NB4 (cell line): ENCODE measurements at regions not wholly inside any gene's neighbourhood (a gene's known extent, or its start where the extent isn't known, plus 50 kb on each side); places are given as distances from the start of the nearest gene placed in this dataset.

ENCODE experiments used
- POLR2A ChIP-seq: IDR thresholded peaks from 2 replicates; pipeline ENCODE4 v1.6.1; 2011; ENCODE audit warnings: mild to moderate bottlenecking; ENCODE audit not compliant: insufficient read length; ENCODE audit errors: extremely low read depth
- TF ChIP-seq, protein P1 (sequence below): IDR thresholded peaks from one replicate; pipeline ENCODE4 v1.5.1; 2012; ENCODE audit warnings: low read depth, low read length

DNA sequence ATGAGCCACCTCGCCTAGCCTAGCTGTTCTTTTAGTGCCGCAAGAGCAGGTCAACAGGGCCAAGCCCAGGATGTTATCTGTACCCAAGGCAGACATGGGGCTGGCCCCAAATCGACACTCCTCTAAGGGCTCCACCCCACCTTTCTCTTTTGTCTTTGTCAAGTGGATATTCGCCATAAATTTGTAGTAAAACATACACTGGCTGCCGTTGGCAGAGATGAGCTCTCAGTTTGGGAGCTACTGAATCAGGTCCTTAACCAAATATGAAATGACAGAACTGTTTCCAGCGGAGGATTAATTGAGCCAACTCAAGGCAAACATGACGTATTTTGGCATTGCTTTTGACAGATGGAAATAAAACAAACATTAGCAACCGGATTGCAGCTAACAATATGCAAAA, 556.9 kb upstream of the CDH5 start:
- TF ChIP-seq, protein P1, sequence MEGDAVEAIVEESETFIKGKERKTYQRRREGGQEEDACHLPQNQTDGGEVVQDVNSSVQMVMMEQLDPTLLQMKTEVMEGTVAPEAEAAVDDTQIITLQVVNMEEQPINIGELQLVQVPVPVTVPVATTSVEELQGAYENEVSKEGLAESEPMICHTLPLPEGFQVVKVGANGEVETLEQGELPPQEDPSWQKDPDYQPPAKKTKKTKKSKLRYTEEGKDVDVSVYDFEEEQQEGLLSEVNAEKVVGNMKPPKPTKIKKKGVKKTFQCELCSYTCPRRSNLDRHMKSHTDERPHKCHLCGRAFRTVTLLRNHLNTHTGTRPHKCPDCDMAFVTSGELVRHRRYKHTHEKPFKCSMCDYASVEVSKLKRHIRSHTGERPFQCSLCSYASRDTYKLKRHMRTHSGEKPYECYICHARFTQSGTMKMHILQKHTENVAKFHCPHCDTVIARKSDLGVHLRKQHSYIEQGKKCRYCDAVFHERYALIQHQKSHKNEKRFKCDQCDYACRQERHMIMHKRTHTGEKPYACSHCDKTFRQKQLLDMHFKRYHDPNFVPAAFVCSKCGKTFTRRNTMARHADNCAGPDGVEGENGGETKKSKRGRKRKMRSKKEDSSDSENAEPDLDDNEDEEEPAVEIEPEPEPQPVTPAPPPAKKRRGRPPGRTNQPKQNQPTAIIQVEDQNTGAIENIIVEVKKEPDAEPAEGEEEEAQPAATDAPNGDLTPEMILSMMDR, result no peak
- TF ChIP-seq POLR2A, result no peak
